ENCODE measurements at regions not wholly inside any gene's neighbourhood (a gene's known extent, or its start where the extent isn't known, plus 50 kb on each side); places are given as distances from the start of the nearest gene placed in this dataset.

DNA sequence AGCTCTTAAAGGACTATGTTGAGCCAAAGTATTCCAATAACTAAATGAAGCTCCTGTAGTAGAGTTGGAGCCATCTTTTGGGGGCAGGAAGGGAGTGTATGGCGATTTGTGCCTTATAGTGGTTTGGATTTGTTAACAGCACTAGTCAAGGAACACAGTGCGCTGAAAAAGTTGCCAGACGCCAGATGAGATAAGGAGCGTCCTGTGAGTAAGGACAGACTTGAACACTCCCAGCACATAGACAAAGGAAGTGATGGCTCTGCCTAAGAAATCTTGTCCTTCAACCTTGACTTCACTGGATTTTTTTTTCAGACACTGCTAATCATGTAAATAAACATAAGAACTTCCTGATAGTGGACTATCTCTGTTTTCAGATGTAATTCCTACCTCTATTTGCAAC lies 136.9 kb downstream of the TRMT11 start:
- H3K36me3 ChIP-seq (ENCODE audit: insufficient read depth): no peaks in the 10 kb centered on the region
- 39% methylated on average over 4 of the region's 4 CpGs for WGBS
- H3K4me1 ChIP-seq (ENCODE audit: insufficient read depth): no peaks in the 10 kb centered on the region
- H3K4me3 ChIP-seq (ENCODE audit: low read depth, low read length): no peak overlapping the region
- no peak overlapping the region for H3K27ac ChIP-seq (ENCODE audit: low read depth)
- DNase-seq (ENCODE audit: extremely low spot score): no peak

GRCh38 chr6:126127659-126128058 lies 141.3 kb downstream of the TRMT11 start:
- Histone ChIP-seq H3K4me1 (ENCODE audit: insufficient read depth) (no peaks in the 10 kb centered on the region), H3K27ac (ENCODE audit: low read depth) (no peak overlapping the region), H3K4me3 (ENCODE audit: low read depth, low read length) (no peak overlapping the region), H3K36me3 (ENCODE audit: insufficient read depth) (peaks cover 3% of the 10 kb centered on the region)
- WGBS: 79% methylated on average over 9 of the region's 9 CpGs
- no peak for DNase-seq (ENCODE audit: extremely low spot score)

DNA sequence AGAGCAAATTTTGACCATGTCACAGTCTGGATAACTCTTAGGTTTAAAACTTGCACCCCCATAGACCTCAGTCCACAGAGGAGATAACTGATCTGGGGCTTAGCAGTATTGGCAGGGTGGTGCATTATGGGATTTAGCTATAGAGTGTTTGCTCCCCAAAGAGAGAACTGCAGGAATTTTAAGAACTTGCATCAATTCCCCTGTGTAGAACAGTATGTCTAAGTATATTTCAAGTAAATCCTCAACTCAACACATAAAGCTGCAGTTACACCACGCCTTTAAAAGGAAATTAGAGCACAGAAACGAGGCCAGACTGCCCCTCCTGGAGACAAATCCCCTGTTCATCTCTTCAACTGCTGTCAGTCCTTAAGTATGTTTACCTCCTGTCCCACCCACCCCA lies 144.9 kb downstream of the TRMT11 start:
- H3K27ac ChIP-seq (ENCODE audit: low read depth): no peak overlapping the region
- no peaks in the 10 kb centered on the region for H3K4me1 ChIP-seq (ENCODE audit: insufficient read depth)
- no peak for DNase-seq (ENCODE audit: extremely low spot score)
- no peak overlapping the region for H3K4me3 ChIP-seq (ENCODE audit: low read depth, low read length)
- 43% methylated on average over 2 of the region's 2 CpGs for WGBS
- H3K36me3 ChIP-seq (ENCODE audit: insufficient read depth): peaks cover 3% of the 10 kb centered on the region

GRCh38 chr6:126133984-126134383 lies 147.6 kb downstream of the TRMT11 start:
- no peak overlapping the region for H3K4me3 ChIP-seq (ENCODE audit: low read depth, low read length)
- H3K27ac ChIP-seq (ENCODE audit: low read depth): no peak overlapping the region
- peaks cover 1% of the 10 kb centered on the region for H3K36me3 ChIP-seq (ENCODE audit: insufficient read depth)
- DNase-seq (ENCODE audit: extremely low spot score): no peak
- H3K4me1 ChIP-seq (ENCODE audit: insufficient read depth): no peaks in the 10 kb centered on the region

- no peak for DNase-seq (ENCODE audit: extremely low spot score)
- 97% methylated on average over 2 of the region's 2 CpGs for WGBS
- Histone ChIP-seq H3K27ac (ENCODE audit: low read depth) (no peak overlapping the region), H3K36me3 (ENCODE audit: insufficient read depth) (no peaks in the 10 kb centered on the region), H3K4me1 (ENCODE audit: insufficient read depth) (no peaks in the 10 kb centered on the region), H3K4me3 (ENCODE audit: low read depth, low read length) (no peak overlapping the region)
These were observed 148.2 kb downstream of the TRMT11 start for GRCh38 chr6:126134491-126134890.

GRCh38 chr6:126140015-126140414 lies 153.7 kb downstream of the TRMT11 start:
- H3K4me1 ChIP-seq (ENCODE audit: insufficient read depth): no peaks in the 10 kb centered on the region
- H3K27ac ChIP-seq (ENCODE audit: low read depth): no peak overlapping the region
- no peaks in the 10 kb centered on the region for H3K36me3 ChIP-seq (ENCODE audit: insufficient read depth)
- no peak for DNase-seq (ENCODE audit: extremely low spot score)
- H3K4me3 ChIP-seq (ENCODE audit: low read depth, low read length): no peak overlapping the region

GRCh38 chr6:126143761-126144251 lies 157.5 kb downstream of the TRMT11 start:
- Histone ChIP-seq H3K4me3 (ENCODE audit: low read depth, low read length) (no peak overlapping the region), H3K27ac (ENCODE audit: low read depth) (no peak overlapping the region), H3K4me1 (ENCODE audit: insufficient read depth) (no peaks in the 10 kb centered on the region), H3K36me3 (ENCODE audit: insufficient read depth) (no peaks in the 10 kb centered on the region)
- no peak for DNase-seq (ENCODE audit: extremely low spot score)
- 80% methylated on average over 3 of the region's 3 CpGs for WGBS

GRCh38 chr6:126145351-126145750 lies 159.0 kb downstream of the TRMT11 start:
- Histone ChIP-seq H3K27ac (ENCODE audit: low read depth) (no peak overlapping the region), H3K36me3 (ENCODE audit: insufficient read depth) (no peaks in the 10 kb centered on the region), H3K4me3 (ENCODE audit: low read depth, low read length) (no peak overlapping the region), H3K4me1 (ENCODE audit: insufficient read depth) (no peaks in the 10 kb centered on the region)
- DNase-seq (ENCODE audit: extremely low spot score): no peak
- 41% methylated on average over 6 of the region's 6 CpGs for WGBS

GRCh38 chr6:126147291-126147815 lies 161.0 kb downstream of the TRMT11 start:
- H3K4me3 ChIP-seq (ENCODE audit: low read depth, low read length): no peak overlapping the region
- no peaks in the 10 kb centered on the region for H3K4me1 ChIP-seq (ENCODE audit: insufficient read depth)
- WGBS: 61% methylated on average over 4 of the region's 4 CpGs
- H3K36me3 ChIP-seq (ENCODE audit: insufficient read depth): no peaks in the 10 kb centered on the region
- no peak overlapping the region for H3K27ac ChIP-seq (ENCODE audit: low read depth)
- DNase-seq (ENCODE audit: extremely low spot score): no peak

DNA sequence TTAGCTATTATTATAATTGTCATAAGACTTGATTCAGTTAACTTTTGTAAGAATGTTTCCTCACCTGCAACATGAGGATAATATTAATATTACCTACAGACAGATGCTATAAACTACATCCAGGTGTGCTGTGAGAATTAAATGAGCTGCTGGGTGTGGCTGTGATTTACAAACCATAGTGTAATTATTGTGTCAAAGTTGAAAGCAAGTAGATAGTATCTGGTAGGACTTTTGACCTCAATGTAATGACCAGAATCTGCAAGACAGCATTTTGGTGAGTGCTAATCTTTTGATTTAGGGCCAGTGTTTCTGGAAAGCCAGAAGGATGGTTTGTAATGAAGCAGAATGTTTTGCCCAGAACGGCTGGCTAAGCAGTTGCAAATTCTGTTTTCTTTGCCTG lies 162.5 kb downstream of the TRMT11 start:
- no peak overlapping the region for H3K27ac ChIP-seq (ENCODE audit: low read depth)
- DNase-seq (ENCODE audit: extremely low spot score): no peak
- 65% methylated on average over 1 of the region's 1 CpG for WGBS
- H3K36me3 ChIP-seq (ENCODE audit: insufficient read depth): no peaks in the 10 kb centered on the region
- H3K4me1 ChIP-seq (ENCODE audit: insufficient read depth): no peaks in the 10 kb centered on the region
- no peak overlapping the region for H3K4me3 ChIP-seq (ENCODE audit: low read depth, low read length)

DNA sequence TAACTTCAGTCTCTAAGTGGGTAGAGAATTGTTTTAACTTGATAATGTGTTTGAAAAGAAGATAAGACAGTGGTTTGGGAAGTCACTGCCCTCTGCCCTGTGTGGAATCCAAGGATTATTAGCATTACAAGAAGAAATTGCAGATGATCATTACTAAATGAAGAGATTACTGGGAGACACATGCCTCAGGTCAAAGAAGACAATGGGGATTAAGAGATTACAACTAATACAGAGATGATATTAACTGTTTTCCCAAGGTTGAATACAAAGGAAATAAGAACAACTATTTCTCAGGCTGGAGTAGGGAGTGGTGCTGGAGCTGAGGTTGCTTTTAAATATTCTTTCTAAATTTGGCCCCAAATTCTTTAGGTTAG lies 166.0 kb downstream of the TRMT11 start:
- no peaks in the 10 kb centered on the region for H3K4me1 ChIP-seq (ENCODE audit: insufficient read depth)
- no peaks in the 10 kb centered on the region for H3K36me3 ChIP-seq (ENCODE audit: insufficient read depth)
- H3K4me3 ChIP-seq (ENCODE audit: low read depth, low read length): no peak overlapping the region
- no peak for DNase-seq (ENCODE audit: extremely low spot score)
- no peak overlapping the region for H3K27ac ChIP-seq (ENCODE audit: low read depth)

DNA sequence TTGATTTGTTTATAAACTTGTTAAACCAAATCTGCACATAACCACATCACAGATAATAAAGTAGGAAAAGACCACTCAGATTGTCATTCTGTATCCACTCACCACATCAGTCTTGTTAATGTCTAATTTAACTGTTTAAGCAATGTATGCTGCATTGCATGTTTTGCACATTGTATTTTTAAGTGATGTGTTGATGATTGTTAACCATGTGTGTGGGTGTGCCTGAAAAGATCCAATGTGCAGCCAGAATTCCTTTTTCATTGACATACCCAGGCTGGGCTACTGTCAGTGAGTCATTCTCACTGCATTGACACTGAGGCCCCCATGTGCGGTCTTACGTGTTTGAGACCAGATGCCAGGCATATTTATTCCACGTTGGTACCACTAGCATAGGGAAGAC lies 167.3 kb downstream of the TRMT11 start:
- Histone ChIP-seq H3K4me1 (ENCODE audit: insufficient read depth) (no peaks in the 10 kb centered on the region), H3K36me3 (ENCODE audit: insufficient read depth) (no peaks in the 10 kb centered on the region), H3K4me3 (ENCODE audit: low read depth, low read length) (no peak overlapping the region), H3K27ac (ENCODE audit: low read depth) (no peak overlapping the region)
- 59% methylated on average over 3 of the region's 3 CpGs for WGBS
- DNase-seq (ENCODE audit: extremely low spot score): no peak

- Histone ChIP-seq H3K36me3 (ENCODE audit: insufficient read depth) (no peaks in the 10 kb centered on the region), H3K4me1 (ENCODE audit: insufficient read depth) (no peaks in the 10 kb centered on the region), H3K4me3 (ENCODE audit: low read depth, low read length) (no peak overlapping the region), H3K27ac (ENCODE audit: low read depth) (no peak overlapping the region)
- WGBS: 73% methylated on average over 1 of the region's 1 CpG
- DNase-seq (ENCODE audit: extremely low spot score): no peak
These were observed 170.6 kb downstream of the TRMT11 start for GRCh38 chr6:126156973-126157372.

- no peaks in the 10 kb centered on the region for H3K36me3 ChIP-seq (ENCODE audit: insufficient read depth)
- DNase-seq (ENCODE audit: extremely low spot score): no peak
- H3K4me1 ChIP-seq (ENCODE audit: insufficient read depth): no peaks in the 10 kb centered on the region
- H3K4me3 ChIP-seq (ENCODE audit: low read depth, low read length): no peak overlapping the region
- WGBS: 51% methylated on average over 2 of the region's 2 CpGs
- no peak overlapping the region for H3K27ac ChIP-seq (ENCODE audit: low read depth)
These were observed 172.2 kb upstream of the CENPW start for GRCh38 chr6:126167726-126168125.

- no peak for DNase-seq (ENCODE audit: extremely low spot score)
- Histone ChIP-seq H3K4me3 (ENCODE audit: low read depth, low read length) (no peak overlapping the region), H3K4me1 (ENCODE audit: insufficient read depth) (no peaks in the 10 kb centered on the region), H3K36me3 (ENCODE audit: insufficient read depth) (no peaks in the 10 kb centered on the region), H3K27ac (ENCODE audit: low read depth) (no peak overlapping the region)
- WGBS: 78% methylated on average over 5 of the region's 5 CpGs
These were observed 169.5 kb upstream of the CENPW start for GRCh38 chr6:126170433-126170832.

Data from urinary bladder (tissue), 3 donors.